A673 (cell line): ENCODE measurements at regions not wholly inside any gene's neighbourhood (a gene's known extent, or its start where the extent isn't known, plus 50 kb on each side); places are given as distances from the start of the nearest gene placed in this dataset.

Experiments used
- EZH2 ChIP-seq: fragments of 200-600 bp; sonication (generic); IDR thresholded peaks from 2 replicates; pipeline ENCODE4 v1.6.1; 2017; ENCODE audit warnings: borderline replicate concordance, low read depth, mild to moderate bottlenecking, mixed read lengths, antibody characterized with exemption, low read length; ENCODE audit not compliant: poor library complexity, severe bottlenecking
- TF ChIP-seq, protein P1 (sequence below): fragments of 300-800, 200-600 bp; sonication (generic); conservative IDR thresholded peaks from 2 replicates; pipeline ENCODE4 v1.5.1; 2017; ENCODE audit warnings: low read depth, mild to moderate bottlenecking, antibody characterized with exemption, low read length, moderate library complexity, mixed read lengths

DNA sequence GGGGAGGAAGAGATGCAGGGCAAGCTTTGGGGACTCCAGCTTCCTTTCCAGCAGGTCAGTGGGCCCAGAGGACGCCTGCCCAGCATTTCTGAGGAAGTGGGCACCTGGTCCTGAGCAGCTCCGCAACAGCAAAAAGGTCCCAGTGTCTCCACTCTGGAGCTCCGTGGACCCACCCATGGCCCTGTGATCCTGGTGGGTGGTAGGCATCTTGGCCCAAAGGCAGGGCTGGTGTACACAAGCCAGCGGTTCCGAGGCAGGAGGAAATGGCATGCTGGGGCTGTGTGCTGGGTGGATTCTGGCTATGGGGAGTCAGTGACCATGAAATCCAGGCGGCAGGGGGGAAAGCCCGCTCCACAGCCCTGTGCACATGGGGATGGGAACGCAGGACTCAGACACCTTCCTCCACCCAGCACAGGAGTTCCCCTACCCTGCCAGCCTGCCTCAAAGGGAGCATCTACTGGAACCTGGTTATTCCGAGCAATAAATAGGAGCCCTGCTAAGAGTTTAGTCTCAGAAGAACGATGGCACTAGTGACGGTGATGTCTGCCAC is 206.0 kb downstream of the GLI2 start:
- TF ChIP-seq, protein P1, sequence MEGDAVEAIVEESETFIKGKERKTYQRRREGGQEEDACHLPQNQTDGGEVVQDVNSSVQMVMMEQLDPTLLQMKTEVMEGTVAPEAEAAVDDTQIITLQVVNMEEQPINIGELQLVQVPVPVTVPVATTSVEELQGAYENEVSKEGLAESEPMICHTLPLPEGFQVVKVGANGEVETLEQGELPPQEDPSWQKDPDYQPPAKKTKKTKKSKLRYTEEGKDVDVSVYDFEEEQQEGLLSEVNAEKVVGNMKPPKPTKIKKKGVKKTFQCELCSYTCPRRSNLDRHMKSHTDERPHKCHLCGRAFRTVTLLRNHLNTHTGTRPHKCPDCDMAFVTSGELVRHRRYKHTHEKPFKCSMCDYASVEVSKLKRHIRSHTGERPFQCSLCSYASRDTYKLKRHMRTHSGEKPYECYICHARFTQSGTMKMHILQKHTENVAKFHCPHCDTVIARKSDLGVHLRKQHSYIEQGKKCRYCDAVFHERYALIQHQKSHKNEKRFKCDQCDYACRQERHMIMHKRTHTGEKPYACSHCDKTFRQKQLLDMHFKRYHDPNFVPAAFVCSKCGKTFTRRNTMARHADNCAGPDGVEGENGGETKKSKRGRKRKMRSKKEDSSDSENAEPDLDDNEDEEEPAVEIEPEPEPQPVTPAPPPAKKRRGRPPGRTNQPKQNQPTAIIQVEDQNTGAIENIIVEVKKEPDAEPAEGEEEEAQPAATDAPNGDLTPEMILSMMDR = no peak
- no peak for TF ChIP-seq EZH2
